ENCODE measurements at regions not wholly inside any gene's neighbourhood (a gene's known extent, or its start where the extent isn't known, plus 50 kb on each side); places are given as distances from the start of the nearest gene placed in this dataset.

DNA sequence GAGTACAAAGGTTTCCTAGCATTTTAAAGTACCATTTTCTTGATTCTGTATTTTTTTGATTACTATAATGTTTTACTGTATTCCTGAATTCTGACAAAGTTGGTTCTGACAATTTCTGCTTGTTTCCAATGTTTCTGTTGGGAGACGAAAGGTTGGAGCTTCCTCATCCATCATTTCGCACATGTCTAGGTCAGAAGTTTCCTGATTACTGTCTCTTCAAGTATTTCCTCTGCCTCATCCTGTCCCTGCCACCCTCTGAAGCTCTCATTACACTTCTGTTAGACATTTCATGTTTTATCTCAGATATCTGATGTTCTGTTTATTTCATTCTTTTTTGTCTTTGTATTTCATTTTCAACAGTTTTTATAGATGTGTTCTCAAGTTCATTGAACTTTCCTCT is 895.8 kb downstream of the TSN start:
- no peak overlapping the region for H3K4me3 ChIP-seq (ENCODE audit: low read depth, low read length)
- ChIA-PET CTCF (no interaction called here), POLR2A (no interaction called here)
- TF ChIP-seq, protein P1, sequence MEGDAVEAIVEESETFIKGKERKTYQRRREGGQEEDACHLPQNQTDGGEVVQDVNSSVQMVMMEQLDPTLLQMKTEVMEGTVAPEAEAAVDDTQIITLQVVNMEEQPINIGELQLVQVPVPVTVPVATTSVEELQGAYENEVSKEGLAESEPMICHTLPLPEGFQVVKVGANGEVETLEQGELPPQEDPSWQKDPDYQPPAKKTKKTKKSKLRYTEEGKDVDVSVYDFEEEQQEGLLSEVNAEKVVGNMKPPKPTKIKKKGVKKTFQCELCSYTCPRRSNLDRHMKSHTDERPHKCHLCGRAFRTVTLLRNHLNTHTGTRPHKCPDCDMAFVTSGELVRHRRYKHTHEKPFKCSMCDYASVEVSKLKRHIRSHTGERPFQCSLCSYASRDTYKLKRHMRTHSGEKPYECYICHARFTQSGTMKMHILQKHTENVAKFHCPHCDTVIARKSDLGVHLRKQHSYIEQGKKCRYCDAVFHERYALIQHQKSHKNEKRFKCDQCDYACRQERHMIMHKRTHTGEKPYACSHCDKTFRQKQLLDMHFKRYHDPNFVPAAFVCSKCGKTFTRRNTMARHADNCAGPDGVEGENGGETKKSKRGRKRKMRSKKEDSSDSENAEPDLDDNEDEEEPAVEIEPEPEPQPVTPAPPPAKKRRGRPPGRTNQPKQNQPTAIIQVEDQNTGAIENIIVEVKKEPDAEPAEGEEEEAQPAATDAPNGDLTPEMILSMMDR (IDR thresholded peaks at IDR 0.05; ENCODE audit: low read depth, low read length): no peak
- H3K9me3 ChIP-seq (ENCODE audit: control insufficient read depth, insufficient read depth, low read length): no peaks in the 10 kb centered on the region; the same call in 1 of the 2 replicates
- no peaks in the 10 kb centered on the region for H3K27me3 ChIP-seq (ENCODE audit: control insufficient read depth, insufficient read depth, low read length)
- no peak overlapping the region for H3K27ac ChIP-seq (ENCODE audit: low read depth, low read length)
- no peak for DNase-seq (ENCODE audit: low read depth, low spot score)

DNA sequence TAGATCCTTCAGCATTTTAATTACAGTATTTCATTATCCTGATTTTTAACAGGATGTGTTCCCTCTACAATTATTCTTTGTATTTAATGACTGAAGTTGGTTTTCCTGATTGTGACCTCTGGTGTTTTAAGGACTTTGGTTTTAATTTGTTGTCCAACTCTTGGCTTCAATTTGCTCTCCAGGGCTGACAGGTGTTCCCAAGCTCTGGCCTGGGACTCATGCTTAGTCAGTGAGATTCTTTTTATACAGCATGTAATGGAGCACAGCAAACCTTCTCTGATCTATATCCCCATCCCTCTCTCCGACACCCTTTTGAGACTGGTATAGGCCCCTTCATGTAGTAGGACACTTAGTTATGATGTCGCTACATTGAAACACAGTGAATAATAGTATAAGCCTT is 896.3 kb downstream of the TSN start:
- Histone ChIP-seq H3K9me3 (ENCODE audit: control insufficient read depth, insufficient read depth, low read length) (no peaks in the 10 kb centered on the region; the same call in 1 of the 2 replicates), H3K27ac (ENCODE audit: low read depth, low read length) (no peak overlapping the region), H3K4me3 (ENCODE audit: low read depth, low read length) (no peak overlapping the region), H3K27me3 (ENCODE audit: control insufficient read depth, insufficient read depth, low read length) (no peaks in the 10 kb centered on the region)
- TF ChIP-seq, protein P1 (IDR thresholded peaks at IDR 0.05; ENCODE audit: low read depth, low read length): no peak
- ChIA-PET CTCF (no interaction called here), POLR2A (no interaction called here)
- no peak for DNase-seq (ENCODE audit: low read depth, low spot score)

DNA sequence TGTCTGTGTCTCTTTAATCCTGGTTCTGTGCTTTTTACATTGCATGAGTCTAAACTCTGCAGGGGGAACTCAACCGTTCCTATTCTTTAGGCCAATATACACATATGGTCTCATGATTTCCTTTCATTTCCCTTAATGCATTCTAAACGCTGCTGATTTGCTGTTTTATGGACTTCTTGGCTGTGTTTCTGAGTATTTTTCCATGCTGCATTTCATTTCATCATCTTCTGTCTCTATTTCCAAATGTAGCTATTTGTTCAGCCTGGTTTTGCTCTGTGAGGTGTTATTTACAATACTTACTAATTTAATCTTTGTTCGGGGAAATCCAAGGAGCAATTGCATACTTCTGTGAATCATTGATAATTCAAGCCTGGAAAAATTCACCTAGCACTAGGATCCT is 897.2 kb downstream of the TSN start:
- H3K27ac ChIP-seq (ENCODE audit: low read depth, low read length): no peak overlapping the region
- DNase-seq (ENCODE audit: low read depth, low spot score): no peak
- TF ChIP-seq, protein P1 (IDR thresholded peaks at IDR 0.05; ENCODE audit: low read depth, low read length): no peak
- CTCF ChIA-PET: no interaction called here
- no peaks in the 10 kb centered on the region for H3K27me3 ChIP-seq (ENCODE audit: control insufficient read depth, insufficient read depth, low read length)
- POLR2A ChIA-PET: no interaction called here
- no peak overlapping the region for H3K4me3 ChIP-seq (ENCODE audit: low read depth, low read length)
- H3K9me3 ChIP-seq (ENCODE audit: control insufficient read depth, insufficient read depth, low read length): no peaks in the 10 kb centered on the region; the same call in 1 of the 2 replicates

DNA sequence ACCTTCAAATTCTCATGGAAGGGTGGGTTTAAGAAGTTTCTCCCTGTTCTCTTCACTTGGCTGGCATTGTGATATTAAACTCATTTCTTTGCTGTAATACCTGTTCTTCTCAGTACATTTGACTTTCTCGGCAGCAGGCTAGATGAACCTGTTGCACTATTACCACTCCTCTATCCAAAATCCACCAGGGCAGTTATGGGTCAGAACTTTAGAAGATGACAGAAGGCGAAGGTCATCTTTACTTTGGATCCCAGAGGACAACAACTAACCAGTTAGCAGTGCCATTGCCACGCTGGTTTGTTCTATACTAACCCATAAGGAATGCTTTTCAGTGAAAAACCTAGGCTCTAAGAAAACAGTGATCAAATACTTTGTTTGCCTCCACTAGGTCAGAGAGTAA is 901.0 kb downstream of the TSN start:
- H3K4me3 ChIP-seq (ENCODE audit: low read depth, low read length): no peak overlapping the region
- CTCF ChIA-PET: no interaction called here
- H3K27ac ChIP-seq (ENCODE audit: low read depth, low read length): no peak overlapping the region
- no peak for DNase-seq (ENCODE audit: low read depth, low spot score)
- no peaks in the 10 kb centered on the region for H3K27me3 ChIP-seq (ENCODE audit: control insufficient read depth, insufficient read depth, low read length)
- TF ChIP-seq, protein P1 (IDR thresholded peaks at IDR 0.05; ENCODE audit: low read depth, low read length): no peak
- POLR2A ChIA-PET: no interaction called here
- peaks cover 8% of the 10 kb centered on the region for H3K9me3 ChIP-seq (ENCODE audit: control insufficient read depth, insufficient read depth, low read length)

DNA sequence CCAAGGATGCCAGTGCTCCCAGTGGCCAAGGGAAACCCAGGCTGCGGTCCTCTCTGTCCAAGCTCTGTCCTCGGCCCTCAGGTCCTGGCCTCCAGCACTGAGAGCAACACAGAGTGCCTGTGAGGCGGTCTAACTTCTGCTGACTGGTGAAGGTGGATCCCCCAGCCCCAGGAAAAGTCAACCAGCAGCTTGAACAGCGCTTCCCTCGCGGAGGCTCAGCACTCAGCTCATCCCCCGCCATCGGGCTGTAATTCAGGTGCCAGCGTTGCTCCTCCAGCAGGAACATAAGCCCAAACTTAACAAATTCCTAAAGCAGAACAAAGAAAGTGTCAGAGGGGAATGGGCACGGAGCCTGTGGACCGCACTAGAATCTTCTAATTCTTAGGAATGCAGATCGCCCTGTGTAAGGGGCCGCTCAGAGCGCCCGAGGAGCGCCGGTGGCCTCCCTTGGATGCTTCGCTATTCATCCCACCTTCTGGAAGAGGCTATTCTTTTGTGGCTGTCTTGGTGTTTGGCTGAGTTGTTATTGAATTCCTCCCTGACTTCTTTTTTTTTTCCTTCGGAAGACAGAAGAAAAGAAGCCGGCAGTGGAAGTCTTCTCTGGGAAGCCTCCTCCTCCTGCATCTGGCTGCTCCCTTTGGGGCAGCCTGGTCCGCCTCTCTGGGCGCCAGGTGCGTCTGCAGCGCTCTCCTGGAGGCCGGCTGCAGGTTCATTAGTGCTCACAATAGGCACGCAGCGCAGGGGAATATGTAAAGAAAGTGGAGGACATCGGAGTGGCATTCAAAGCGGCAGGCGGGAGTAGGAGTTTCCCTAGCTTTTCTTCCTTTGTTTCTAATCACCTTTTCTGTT is 905.6 kb downstream of the TSN start:
- Histone ChIP-seq H3K4me3 (ENCODE audit: low read depth, low read length) (no peak overlapping the region), H3K27ac (ENCODE audit: low read depth, low read length) (no peak overlapping the region), H3K9me3 (ENCODE audit: control insufficient read depth, insufficient read depth, low read length) (peaks cover 14% of the 10 kb centered on the region), H3K27me3 (ENCODE audit: control insufficient read depth, insufficient read depth, low read length) (no peaks in the 10 kb centered on the region)
- TF ChIP-seq, protein P1 (IDR thresholded peaks at IDR 0.05; ENCODE audit: low read depth, low read length): no peak
- DNase-seq (ENCODE audit: low read depth, low spot score): no peak
- POLR2A ChIA-PET: no interaction called here
- CTCF ChIA-PET: no interaction called here
